ENCODE measurements at regions not wholly inside any gene's neighbourhood (a gene's known extent, or its start where the extent isn't known, plus 50 kb on each side); places are given as distances from the start of the nearest gene placed in this dataset.

DNA sequence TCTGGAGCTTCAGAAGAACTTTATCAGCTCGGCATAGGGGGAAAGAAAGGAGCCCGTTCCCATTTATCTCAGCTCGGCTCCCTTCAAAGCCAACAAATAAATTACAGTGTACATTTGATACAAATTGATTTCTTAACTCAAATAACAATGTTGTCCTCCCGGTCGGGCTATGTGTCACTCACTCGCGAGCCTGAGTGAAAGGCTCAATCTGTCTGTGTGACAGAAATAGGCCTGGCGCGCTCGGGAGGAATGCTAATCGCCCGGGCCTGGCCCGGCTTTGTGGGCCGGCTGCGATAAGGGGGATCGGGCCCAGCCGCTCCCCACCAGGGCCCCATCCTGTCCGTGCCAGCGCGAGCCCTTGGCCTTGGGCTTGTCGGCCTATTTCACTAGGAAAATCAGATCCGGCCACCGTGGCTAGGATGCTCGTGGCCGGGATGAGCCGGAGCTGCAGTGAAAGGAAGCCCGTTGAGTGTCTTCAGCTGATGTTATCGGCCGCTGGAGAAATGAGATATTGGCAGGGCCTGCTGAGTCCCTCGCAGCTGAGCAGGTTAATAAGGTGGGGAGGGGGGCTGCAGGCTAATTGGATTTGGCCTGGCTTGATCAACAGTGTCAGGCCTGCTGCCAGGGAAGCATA lies 258.7 kb downstream of the IRX1 start:
- TF ChIP-seq EGR1 (IDR thresholded peaks at IDR 0.05), result no peak
- no peak for TF ChIP-seq RAD21 (IDR thresholded peaks at IDR 0.05; ENCODE audit: low read depth)
- TF ChIP-seq, protein P1, sequence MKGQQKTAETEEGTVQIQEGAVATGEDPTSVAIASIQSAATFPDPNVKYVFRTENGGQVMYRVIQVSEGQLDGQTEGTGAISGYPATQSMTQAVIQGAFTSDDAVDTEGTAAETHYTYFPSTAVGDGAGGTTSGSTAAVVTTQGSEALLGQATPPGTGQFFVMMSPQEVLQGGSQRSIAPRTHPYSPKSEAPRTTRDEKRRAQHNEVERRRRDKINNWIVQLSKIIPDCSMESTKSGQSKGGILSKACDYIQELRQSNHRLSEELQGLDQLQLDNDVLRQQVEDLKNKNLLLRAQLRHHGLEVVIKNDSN (IDR thresholded peaks at IDR 0.05), result no peak
- TF ChIP-seq, protein P2, sequence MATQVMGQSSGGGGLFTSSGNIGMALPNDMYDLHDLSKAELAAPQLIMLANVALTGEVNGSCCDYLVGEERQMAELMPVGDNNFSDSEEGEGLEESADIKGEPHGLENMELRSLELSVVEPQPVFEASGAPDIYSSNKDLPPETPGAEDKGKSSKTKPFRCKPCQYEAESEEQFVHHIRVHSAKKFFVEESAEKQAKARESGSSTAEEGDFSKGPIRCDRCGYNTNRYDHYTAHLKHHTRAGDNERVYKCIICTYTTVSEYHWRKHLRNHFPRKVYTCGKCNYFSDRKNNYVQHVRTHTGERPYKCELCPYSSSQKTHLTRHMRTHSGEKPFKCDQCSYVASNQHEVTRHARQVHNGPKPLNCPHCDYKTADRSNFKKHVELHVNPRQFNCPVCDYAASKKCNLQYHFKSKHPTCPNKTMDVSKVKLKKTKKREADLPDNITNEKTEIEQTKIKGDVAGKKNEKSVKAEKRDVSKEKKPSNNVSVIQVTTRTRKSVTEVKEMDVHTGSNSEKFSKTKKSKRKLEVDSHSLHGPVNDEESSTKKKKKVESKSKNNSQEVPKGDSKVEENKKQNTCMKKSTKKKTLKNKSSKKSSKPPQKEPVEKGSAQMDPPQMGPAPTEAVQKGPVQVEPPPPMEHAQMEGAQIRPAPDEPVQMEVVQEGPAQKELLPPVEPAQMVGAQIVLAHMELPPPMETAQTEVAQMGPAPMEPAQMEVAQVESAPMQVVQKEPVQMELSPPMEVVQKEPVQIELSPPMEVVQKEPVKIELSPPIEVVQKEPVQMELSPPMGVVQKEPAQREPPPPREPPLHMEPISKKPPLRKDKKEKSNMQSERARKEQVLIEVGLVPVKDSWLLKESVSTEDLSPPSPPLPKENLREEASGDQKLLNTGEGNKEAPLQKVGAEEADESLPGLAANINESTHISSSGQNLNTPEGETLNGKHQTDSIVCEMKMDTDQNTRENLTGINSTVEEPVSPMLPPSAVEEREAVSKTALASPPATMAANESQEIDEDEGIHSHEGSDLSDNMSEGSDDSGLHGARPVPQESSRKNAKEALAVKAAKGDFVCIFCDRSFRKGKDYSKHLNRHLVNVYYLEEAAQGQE (IDR thresholded peaks at IDR 0.05; ENCODE audit: low read depth), result no peak
- TF ChIP-seq, protein P3, sequence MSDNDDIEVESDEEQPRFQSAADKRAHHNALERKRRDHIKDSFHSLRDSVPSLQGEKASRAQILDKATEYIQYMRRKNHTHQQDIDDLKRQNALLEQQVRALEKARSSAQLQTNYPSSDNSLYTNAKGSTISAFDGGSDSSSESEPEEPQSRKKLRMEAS (IDR thresholded peaks at IDR 0.05), result no peak

Measured in Ishikawa (cell line).